GM21528 (cell line): ENCODE measurements at regions not wholly inside any gene's neighbourhood (a gene's known extent, or its start where the extent isn't known, plus 50 kb on each side); places are given as distances from the start of the nearest gene placed in this dataset.
"Not testable (repeated sequence)": the region's sequence is repeated elsewhere in the genome, so short reads cannot be mapped to it uniquely, and the experiment has no call there.

Experiments used
- ATAC-seq: cut with Tn5 transposase; IDR thresholded peaks from one replicate; pipeline ENCODE4 v1.9.1; 2021; ENCODE audit warnings: mild to moderate bottlenecking, moderate library complexity; ENCODE audit not compliant: unreplicated experiment, low FRiP score

DNA sequence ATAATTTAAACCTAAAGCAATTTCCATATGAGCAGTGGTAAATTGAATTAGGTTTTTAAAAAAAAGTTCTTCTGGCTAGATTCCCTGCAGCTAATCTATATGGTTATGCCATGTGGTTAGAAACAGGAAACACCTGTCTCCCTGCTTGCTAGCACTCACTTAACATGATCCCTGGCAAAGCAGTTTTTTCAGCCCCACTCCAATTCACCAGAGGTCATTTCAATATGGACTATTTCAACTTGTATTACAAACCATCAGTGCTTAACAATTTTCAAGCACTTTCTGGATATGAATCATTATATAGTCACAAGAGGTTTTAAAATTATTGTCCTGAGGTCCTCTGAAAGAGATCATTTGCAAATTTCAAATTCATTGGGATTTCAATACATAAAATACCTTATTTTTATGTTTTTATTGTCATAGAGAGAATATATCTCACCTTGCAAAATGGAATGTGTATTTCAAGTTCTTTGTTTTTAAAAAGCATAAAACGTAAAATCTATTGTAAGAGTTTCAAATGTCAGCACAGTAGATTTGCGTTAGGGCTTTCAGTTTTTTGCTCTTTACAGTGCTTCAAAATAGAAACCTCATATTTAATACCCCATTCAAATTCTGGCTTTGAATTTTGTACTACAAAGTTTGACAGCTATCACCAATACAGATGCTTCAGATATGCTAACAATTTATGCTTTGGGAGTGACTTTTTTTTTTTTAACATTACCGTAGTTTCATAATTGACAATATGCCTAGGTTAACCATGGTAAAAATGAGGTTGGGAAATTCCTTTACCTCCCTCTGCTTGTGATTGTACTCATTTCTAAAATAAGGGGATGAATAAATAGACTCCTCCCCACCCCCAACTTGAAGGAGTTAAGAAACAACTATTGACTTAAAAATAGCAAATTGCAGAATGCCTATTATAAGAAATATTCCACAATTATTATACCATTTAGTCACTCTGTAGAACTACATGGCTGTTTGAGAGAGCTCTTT lies 117.5 kb upstream of the HGF start:
- ATAC-seq = no peak

DNA sequence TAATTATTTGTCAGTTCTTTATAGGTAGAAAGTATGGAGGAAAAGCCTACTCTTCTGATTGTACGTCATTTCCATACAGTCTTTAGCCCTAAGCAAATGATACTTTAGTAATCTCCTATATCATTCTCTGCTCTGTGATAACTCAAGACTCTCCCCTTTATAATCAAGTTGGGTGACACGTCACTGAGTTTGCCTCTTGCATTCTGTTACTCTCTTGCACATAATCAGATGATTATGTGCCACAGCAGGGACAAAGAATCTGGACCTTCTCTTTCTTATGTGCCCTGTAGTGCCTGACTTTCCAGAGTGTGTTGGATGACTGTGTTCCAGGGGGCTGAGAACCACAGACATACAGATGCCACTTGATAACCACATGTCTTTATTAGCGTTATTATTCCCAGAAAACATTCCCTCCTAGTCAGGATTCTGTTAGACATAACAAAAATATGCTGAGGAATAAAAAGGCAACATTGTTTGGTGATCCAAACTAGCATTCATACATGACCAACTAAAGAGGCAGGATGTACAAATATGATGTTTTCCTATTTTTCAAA lies 116.4 kb upstream of the HGF start:
- no peak for ATAC-seq

DNA sequence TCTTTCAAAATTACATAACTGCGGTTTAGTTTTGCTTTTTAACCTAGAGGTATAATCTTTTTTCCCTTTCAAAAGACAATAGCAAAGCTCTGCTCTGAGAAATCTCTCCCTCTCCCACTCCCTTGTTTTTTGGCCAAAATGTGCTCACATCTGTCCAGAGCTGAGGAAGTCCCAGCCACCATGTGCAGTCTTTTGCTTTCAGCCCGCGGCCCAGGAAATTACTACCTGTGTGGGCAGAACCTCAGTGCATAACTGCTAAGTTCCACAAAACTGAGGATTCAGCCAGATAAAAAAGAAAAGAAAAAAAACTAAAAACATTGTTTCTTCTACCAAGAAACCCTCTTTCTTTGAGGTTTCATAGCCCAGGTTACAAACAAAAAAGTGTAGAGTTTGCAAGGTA lies 115.0 kb upstream of the HGF start:
- no peak for ATAC-seq

DNA sequence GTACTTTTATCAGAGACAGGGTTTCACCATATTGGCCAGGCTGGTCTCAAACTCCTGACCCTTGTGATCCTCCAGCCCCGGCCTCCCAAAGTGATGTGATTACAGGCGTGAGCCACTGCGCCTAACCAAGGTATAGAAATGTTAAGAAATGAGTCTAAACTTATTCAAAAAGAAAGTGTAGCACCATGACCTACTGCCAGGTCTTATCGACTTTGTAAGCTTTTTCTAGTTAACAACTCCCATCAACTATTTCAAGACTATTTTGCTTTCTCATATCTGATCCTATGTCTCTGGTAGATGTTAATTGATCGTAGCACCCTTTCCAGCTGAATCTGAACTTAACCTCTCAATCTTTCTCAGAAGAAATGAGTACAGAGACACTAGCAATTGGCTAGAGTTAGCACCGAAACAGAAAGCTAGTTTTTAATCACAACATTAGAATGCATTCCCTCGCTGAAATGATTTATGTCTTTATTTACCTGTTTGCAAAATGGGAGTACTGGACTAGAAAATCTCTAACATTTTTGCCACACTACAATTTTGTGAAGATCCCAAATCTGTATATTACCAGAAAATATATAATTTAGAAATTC lies 114.0 kb upstream of the HGF start:
- ATAC-seq = no peak

DNA sequence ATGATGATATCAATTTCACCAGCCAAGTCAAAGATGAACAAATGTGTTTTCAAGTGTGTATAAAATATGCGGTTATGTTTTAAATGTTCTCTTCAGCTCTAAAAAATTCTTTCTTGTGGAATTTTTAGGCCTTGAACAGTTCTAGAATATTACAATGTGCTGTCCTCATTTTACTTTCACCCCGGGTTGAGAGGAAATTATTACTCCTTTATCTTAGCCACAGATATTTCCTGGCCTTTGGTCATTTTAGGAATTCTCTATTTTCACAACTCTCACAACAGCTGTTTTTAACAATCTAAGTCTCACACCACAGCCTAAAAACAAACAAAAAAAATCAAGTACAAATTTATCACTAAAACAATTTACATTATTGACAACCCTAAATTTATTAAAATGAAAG lies 112.2 kb upstream of the HGF start:
- ATAC-seq = no peak

DNA sequence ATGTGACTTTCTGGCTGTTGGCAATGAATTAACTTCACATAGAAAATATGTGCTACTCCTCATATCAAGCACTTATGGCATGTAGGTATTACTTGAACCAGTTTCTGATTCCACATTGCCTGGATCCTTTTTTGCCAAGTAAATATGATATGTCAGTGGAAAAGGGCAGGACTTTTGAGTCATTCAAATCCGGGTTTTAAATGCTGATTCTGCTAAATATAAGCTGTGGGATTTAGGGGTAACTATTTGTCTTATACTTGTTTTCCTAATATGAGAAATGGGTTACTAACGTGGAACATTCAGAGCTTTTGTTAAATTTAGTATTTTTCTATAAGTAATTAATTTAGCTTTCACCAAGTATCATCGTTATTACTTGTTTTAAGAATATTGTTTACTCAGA lies 108.0 kb upstream of the HGF start:
- ATAC-seq = no peak

DNA sequence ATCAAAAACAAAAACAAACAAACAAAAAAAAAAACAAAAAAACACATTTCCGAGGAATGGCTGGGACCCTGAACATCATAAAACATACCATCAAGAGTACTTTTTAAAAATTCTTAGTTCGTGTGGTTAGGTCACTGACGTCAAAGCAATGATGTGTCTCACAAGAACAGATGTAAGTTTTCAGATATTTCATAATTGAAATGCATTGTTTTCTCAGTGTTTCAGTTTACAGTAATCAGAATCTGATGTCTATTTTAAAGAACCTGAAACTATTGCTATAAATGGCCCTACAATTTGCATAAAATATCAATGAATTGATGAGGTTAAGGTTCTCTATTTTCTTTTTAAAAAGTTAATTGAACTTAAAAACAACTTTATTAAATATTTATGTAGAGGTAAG lies 103.7 kb upstream of the HGF start:
- no peak for ATAC-seq

DNA sequence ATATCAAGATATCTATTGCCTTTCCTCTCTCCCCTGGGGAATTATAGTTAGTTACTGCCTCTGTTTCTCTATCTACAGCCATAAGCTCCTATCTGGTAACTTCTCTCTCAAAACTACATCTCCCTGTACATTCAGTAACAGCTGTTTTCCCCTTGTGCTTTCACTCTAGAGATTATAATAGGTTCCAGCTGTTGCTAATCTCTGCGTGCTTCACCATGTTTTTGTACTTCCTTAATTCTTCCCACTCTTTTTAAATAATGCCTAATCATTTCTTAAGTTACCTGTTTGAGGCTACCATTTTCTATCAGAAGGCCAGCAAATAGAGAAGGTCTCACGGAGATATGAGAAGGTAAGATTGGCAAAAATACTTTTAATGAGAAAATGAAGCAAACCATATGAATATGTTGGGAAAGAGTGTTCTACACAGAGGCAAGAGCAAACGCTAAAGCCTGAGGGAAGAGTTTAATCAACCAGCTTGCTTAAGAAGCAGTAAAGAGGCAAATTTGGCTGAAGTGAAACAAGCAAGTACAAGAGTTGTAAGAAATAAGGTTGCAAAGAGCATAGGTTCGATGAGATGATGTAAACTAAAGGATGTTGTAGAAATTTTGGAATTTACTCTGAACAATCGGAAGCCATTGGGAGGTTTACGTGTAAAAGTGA lies 101.9 kb upstream of the HGF start:
- ATAC-seq = no peak

DNA sequence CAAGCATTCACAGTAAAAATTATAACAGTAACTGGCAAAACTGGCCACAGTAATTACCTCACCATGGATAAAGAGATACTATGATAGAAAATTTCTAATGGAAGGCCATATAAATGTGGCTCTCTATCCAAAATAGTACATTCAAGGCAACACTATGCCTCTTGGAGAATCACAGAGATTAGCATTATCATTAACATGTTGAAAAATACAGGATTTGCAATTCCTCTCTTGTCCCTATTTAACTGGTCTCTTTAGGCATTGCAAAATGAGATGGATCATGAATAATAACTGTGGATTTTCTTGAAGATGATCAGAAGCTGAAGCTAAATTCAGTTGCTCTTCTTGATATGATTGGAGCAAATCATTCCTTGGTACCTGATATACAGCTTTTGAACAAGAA lies 100.8 kb upstream of the HGF start:
- ATAC-seq = no peak

DNA sequence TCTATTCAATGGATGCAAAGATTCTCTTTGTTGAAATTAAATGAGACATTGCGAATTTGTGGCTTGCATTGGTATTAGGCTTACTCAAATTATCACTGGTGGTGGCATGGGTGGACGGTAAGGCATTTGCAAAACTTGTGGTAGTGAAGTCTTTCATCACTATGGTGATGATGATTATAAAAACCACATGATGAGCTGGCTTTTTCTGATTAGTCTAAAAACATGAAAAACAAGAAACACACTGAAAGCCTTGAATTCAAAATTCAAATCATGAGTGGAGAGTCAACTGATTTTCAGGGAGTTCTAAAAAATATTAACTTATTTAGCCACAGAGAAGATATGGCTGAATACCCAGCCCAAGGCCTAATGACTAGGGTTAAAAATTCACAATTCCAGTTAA lies 99.8 kb upstream of the HGF start:
- ATAC-seq = no peak

DNA sequence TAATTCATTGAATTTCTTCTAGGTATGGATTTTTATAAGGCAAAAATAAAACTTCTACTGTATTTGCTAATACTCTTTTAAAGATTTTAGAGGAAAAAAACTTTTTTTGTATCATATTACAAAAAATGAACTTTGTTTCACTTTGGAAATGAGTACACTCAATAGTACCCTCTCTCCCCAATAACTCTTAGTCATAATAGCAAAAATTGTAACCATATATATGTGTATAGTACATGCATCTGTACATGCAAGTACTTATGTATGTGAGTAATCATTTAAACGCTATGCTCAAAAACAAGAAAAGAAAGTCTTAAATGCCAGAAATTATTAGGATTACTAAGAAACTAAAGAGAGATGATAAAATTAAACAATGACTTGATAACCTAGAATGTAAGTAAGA lies 95.9 kb upstream of the HGF start:
- no peak for ATAC-seq

DNA sequence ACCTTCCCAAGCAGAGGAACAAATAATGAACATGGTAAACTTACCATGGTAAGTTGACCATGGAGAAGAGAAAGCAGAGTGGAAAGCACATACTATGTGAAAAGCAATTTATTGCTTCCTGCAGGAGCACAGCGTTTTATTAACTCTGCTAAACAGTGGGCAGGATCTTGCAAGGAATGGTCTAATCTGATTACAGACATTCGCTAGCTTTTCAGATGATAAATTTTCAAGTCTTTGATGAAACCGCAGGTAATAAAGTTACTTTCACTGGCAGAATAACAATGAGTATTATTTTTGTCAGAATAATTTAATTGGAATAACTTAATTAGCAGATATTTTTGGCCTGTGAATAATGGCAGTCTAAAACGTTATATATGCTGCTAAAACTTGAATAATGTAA lies 89.6 kb upstream of the HGF start:
- ATAC-seq = no peak

DNA sequence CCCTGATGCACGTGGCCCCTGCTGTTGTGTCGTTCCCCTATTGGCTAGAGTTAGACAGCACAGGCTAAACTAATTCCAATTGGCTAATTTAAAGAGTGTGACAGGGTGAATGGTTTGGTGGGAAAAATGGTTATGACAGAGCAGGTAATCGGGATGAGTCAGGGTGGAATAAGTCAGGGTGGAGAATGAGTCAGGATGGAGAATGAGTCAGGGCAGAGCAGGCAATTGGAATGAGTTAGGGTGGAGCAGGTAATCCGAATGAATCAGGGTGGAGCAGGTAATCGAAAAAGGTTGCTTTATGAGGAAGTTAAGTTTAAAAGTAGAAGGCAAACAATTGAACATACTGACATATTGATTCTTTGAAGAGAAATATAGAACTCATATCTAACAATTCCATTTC lies 89.0 kb upstream of the HGF start:
- ATAC-seq = not testable (repeated sequence)

DNA sequence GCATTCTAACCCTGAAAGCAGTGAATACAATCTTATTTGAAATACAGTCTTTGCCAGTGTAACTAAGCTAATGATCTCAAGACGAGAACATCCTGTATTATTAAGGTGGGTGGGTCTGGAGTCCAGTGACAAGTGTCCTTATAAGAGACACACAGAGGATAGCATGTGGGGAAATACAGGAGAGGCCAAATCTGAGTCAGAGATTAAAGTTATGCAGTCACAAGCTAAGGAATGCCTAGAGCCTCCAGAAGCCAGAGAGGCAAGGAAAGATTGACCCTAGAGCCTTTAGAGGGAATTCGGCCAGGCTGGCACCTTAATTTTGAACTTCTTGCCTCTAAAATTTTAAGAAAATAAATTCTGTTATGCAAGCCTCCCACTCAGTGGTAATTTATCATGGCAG lies 87.5 kb upstream of the HGF start:
- no peak for ATAC-seq

DNA sequence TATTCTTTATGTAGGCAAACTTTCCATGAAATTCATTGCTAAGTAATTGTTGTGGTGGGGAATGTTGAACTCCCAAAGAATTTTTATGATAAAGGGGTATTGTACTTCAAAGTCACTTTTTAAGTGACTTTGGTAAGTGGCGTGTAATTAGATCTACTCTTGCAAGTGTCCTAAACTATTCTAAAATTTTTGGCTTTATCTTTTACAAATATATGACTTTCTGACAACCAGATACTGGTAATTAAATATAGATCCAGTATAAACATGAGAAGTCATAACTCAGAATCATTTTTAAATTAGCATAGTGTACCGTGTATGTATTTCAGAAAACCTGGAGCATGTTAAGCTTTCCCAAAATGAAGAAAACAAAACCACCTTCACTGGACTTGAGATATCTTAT lies 84.7 kb upstream of the HGF start:
- ATAC-seq = no peak

DNA sequence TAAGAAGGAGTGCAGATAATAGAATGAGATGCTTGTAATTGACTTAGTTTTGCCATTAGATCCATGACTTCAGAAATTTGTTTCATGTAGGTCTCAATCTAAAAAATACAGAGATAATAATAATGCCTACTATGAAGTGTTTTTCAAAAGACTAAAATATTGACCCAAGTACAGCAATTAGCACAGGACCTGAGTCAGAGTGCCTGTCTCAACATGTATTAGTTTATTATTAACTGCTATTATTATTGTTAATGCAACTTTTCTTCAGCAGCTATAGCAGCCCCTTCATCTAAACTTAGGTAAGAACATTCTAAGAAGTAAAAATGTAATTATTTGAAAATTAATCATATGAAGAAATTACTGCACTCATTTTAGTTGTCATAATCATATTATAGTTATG lies 82.9 kb upstream of the HGF start:
- ATAC-seq = no peak

DNA sequence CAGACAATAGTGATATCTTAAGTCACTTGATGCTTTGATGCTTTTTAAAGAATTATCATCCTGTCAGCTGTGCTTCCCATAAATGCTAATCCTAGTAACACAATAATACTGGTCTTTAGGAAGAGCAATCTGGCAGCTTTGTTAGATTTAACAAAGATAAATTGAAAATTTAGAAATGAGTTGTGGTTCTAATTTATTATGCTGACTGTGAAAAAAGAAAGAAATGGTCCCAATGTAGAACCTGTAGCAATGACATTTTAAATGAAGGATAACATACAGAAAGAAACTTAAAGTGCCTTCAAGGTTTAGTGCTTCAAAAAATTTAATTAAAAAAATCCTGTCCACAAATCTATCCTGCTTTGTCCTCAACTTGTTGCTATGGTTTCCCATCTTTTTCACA lies 81.6 kb upstream of the HGF start:
- no peak for ATAC-seq

DNA sequence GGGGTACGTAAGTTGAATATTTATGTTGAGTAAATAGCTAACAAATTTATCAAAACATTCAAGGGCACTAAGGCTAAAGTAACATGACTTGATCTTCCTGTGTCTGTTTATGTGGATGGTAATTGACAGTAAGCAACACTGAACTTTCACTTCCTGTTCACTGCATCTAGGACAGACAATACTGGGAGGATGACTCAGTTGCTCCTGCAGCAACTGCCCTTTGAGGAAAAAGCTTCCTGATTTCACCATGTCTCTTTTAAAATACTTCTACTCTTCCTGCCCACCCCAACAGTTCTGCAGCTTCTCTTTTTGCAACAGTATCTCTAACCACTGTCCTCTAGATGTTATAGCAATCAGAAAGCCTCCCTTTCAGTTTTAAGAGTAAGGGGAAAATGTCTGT lies 76.6 kb upstream of the HGF start:
- ATAC-seq = no peak

DNA sequence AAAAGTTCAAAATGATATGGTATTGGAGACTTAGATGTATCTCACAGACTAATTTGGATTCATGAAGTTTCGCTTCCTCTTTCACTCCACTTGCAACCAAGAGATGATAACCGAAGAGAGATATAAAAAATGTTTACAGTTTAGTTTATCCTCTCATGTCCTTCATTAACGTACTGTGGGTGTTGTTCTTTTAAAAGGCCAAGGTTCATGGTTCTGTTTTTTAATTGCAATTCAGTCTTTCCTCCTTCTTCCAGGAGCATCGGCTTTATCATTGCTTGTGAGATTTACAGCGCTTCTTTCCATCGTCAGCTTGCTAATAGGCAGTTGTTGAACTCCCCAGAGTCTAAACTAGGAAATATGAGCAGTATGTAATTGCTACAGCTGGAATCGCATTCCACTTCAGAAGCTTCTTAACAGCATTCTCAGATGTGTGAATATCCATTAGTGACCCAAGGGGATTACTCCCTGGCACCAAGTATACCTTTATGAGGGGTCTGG lies 75.9 kb upstream of the HGF start:
- ATAC-seq = peak; percentile 79

DNA sequence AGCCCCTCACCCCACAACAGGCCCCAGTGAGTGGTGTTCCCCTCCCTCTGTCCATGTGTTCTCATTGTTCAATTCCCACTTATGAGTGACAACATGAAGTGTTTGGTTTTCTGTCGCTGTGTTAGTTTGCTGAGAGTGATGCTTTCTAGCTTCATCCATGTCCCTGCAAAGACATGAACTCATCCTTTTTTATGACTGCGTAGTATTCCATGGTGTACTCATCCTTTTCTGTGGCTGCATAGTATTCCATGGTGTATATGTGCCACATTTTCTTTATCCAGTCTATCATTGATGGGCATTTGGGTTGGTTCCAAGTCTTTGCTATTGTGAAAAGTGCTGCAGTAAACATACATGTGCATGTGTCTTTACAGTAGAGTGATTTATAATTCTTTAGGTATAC lies 73.8 kb upstream of the HGF start:
- not testable (repeated sequence) for ATAC-seq

DNA sequence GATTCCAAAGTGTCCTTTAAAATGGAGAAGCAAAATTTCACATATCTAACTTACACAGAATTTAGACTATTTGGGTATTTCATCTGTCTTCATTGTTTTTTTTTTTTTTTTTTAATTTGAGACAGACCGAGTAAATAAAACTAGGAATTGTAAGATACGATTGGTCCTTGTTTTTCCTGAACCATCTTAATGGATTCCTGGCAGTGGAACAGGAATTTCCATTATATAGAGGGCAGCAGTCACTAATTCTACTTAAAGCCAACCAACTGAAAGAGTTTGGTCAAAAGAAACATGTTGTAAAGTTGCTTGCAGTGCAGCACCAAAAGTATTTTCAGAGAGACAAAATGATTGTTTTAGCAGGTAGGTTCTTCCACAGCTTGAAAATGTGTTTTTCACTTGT lies 72.5 kb upstream of the HGF start:
- no peak for ATAC-seq
